ENCODE measurements at regions not wholly inside any gene's neighbourhood (a gene's known extent, or its start where the extent isn't known, plus 50 kb on each side); places are given as distances from the start of the nearest gene placed in this dataset.
"Not testable (repeated sequence)": the region's sequence is repeated elsewhere in the genome, so short reads cannot be mapped to it uniquely, and the experiment has no call there.

DNA sequence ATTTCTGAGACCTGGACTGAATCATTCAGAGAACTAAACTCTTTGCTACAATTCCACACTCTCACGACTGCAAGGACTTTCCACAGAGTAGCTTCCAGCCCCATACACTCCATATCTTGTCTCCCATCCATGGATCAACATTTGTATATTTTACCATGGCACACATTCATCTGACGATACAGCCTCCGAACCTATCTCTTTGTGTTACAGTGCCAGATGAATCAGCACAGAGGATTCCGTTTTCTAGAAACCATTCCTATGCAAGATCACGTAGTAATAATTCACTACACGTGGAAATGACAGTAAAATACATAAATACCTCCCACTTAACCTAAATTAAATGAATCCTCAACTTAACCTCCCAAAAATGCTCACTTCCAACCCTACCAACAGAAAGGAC, 110.0 kb upstream of the PRDX6 start:
- TF ChIP-seq, protein P1, sequence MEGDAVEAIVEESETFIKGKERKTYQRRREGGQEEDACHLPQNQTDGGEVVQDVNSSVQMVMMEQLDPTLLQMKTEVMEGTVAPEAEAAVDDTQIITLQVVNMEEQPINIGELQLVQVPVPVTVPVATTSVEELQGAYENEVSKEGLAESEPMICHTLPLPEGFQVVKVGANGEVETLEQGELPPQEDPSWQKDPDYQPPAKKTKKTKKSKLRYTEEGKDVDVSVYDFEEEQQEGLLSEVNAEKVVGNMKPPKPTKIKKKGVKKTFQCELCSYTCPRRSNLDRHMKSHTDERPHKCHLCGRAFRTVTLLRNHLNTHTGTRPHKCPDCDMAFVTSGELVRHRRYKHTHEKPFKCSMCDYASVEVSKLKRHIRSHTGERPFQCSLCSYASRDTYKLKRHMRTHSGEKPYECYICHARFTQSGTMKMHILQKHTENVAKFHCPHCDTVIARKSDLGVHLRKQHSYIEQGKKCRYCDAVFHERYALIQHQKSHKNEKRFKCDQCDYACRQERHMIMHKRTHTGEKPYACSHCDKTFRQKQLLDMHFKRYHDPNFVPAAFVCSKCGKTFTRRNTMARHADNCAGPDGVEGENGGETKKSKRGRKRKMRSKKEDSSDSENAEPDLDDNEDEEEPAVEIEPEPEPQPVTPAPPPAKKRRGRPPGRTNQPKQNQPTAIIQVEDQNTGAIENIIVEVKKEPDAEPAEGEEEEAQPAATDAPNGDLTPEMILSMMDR (IDR thresholded peaks at IDR 0.05; ENCODE audit: control extremely low read depth, extremely low read depth, low read depth, missing control alignments) = no peak
- POLR2A ChIA-PET = no interaction called here
- CTCF ChIA-PET = interaction anchor here (1.2 kb wide), 1 partner anchor 11 kb away, joined by 3 read pairs; no protein-coding TSS in a partner anchor
- no peak for DNase-seq (ENCODE audit: extremely low spot score)

DNA sequence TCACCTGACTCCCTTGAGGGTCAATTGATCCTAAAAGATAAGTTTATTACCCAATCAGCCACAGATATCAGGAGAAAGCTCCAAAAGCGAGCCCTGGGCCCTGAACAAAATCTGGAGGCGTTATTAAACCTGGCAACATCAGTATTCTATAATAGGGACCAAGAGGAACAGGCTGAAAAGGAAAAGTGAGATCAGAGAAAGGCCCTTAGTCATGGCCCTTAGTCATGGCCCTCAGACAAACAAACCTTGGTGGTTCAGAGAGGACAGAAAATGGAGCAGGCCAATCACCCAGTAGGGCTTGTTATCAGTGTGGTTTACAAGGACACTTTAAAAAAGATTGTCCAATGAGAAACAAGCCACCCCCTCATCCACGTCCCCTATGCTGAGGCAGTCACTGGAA, 106.5 kb upstream of the PRDX6 start:
- CTCF ChIA-PET; POLR2A ChIA-PET; DNase-seq (ENCODE audit: extremely low spot score): not testable (repeated sequence)

DNA sequence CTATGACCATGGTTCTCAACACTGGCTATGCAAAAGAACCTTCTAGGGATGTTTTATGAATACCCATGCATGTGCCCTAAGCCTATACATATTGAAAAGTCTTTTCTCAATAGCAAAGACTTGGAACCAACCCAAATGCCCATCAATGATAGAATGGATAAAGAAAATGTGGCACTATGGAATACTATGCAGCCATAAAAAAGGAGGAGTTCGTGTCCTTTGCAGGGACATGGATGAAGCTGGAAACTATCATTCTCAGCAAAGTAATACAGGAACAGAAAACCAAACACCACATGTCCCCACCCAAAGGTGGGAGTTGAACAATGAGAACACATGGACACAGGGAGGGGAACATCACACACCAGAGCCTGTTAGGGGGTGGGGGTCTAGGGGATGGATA, 101.1 kb upstream of the PRDX6 start:
- POLR2A ChIA-PET; CTCF ChIA-PET; DNase-seq (ENCODE audit: extremely low spot score): not testable (repeated sequence)

DNA sequence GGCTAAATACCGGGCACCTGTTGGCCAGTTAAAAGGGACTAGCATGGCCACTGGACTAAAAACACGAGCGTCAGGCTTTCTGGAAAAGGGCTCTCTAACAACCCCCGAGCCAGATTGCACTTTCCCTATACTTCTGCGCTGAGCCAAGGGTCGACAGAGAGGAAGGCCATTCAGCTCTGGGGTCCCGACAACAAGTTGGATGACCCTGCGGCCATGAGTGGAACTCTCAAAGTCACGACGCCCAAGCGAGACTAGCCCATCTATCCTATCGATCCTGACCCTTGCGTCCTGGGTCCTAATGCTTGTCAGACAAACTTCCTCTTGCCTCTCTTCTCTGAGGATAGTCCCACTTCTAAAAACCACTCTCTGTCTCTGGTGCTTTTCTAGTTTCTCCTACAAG, 99.9 kb upstream of the PRDX6 start:
- DNase-seq (ENCODE audit: extremely low spot score) = no peak
- ChIA-PET CTCF (no interaction called here), POLR2A (no interaction called here)
- TF ChIP-seq, protein P1 (IDR thresholded peaks at IDR 0.05; ENCODE audit: control extremely low read depth, extremely low read depth, low read depth, missing control alignments) = no peak

DNA sequence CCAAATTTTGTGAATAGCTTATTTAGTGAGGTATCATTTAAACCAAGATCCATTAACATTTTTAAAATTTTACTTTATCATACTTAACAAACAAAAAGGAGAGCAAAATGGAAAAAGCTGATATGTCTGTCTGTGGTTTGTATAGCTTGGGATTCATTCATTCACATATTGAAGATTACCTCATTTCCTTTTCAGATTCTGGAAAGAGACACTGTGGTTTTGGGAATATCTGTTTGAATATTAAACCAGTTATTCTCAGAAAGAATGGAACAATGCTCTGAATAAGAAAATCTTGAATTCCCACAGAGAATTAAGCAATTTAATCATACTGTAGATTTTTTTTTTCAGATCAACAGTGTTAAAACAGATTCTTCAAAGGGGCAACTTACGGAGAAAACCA, 93.8 kb upstream of the PRDX6 start:
- DNase-seq (ENCODE audit: extremely low spot score) = no peak
- TF ChIP-seq, protein P1 (IDR thresholded peaks at IDR 0.05; ENCODE audit: control extremely low read depth, extremely low read depth, low read depth, missing control alignments) = no peak
- POLR2A ChIA-PET = interaction anchor here (0.6 kb wide), 1 partner anchor 414 kb away, joined by 3 read pairs; no protein-coding TSS in a partner anchor
- CTCF ChIA-PET = interaction anchor here (0.8 to 1.8 kb wide), 4 partner anchors 9 to 46 kb away, joined by 3 to 7 read pairs (median 4); no protein-coding TSS in a partner anchor

DNA sequence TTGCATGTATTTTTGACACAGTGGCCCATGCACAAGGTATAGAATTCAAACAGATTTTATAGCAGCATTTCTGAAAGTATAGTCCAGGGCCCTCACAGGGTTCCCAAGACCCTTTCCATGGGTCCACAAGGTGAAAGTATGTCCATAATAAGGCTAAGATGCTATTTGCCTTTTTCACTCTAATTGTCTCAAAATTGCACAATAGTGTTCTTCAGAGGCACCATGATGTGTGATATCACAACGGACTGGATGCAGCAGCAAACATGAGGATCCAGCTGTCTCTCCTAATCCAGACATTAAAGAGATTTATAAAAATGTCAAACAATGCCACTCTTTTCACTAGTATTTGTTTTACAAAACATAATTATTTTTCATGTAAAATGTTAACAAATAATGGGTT, 88.8 kb upstream of the PRDX6 start:
- ChIA-PET CTCF (interaction anchor here (1.1 to 3.1 kb wide), 2 partner anchors 14 to 139 kb away, joined by 3 to 9 read pairs; no protein-coding TSS in a partner anchor), POLR2A (no interaction called here)
- no peak for DNase-seq (ENCODE audit: extremely low spot score)
- TF ChIP-seq, protein P1 (IDR thresholded peaks at IDR 0.05; ENCODE audit: control extremely low read depth, extremely low read depth, low read depth, missing control alignments) = no peak

GRCh38 chr1:173392895-173393658, 84.1 kb upstream of the PRDX6 start:
- CTCF ChIA-PET = interaction anchor here (0.8 to 1.8 kb wide), 6 partner anchors 11 to 648 kb away, joined by 3 to 5 read pairs (median 3); no protein-coding TSS in a partner anchor
- no peak for DNase-seq (ENCODE audit: extremely low spot score)
- TF ChIP-seq, protein P1 (IDR thresholded peaks at IDR 0.05; ENCODE audit: control extremely low read depth, extremely low read depth, low read depth, missing control alignments) = no peak
- POLR2A ChIA-PET = no interaction called here

All from GM10248 (cell line).